ENCODE measurements at regions not wholly inside any gene's neighbourhood (a gene's known extent, or its start where the extent isn't known, plus 50 kb on each side); places are given as distances from the start of the nearest gene placed in this dataset.

GRCh38 chr12:84355561-84355960 is 557.0 kb downstream of the SLC6A15 start:
- Mint-ChIP-seq H3K27ac (no peak overlapping the region), H3K9me3 (peaks cover 9 to 14% of the 10 kb centered on the region in 2 donors), H3K4me3 (no peak overlapping the region), H3K4me1 (no peaks in the 10 kb centered on the region), H3K36me3 (no peaks in the 10 kb centered on the region), H3K27me3 (ENCODE audit: low read depth in 2 of 2) (no peaks in the 10 kb centered on the region)
- DNase-seq = no peak
- peaks cover 15% of the 10 kb centered on the region for H3K9me3 ChIP-seq (ENCODE audit: control insufficient read depth, insufficient read depth, low read length)
- 88% methylated on average over 6 of the region's 6 CpGs for WGBS (ENCODE audit: insufficient coverage)
- no peak overlapping the region for H3K27ac ChIP-seq (ENCODE audit: low read length)
- H3K4me1 ChIP-seq (ENCODE audit: control insufficient read depth, insufficient read depth, low read length) = no peaks in the 10 kb centered on the region
- no peaks in the 10 kb centered on the region for H3K27me3 ChIP-seq (ENCODE audit: control insufficient read depth, insufficient read depth, low read length)
- TF ChIP-seq CTCF (IDR thresholded peaks at IDR 0.05) = no peak
- H3K36me3 ChIP-seq (ENCODE audit: control insufficient read depth, insufficient read depth, low read length) = no peaks in the 10 kb centered on the region
- intact Hi-C loops (cut with micrococcal nuclease) = no loop called here
- no peak overlapping the region for H3K4me3 ChIP-seq (ENCODE audit: low read length)
- no peak for ATAC-seq

- H3K36me3 ChIP-seq (ENCODE audit: control insufficient read depth, insufficient read depth, low read length) = no peaks in the 10 kb centered on the region
- WGBS (ENCODE audit: insufficient coverage) = 43% methylated on average over 2 of the region's 2 CpGs
- no peaks in the 10 kb centered on the region for H3K4me1 ChIP-seq (ENCODE audit: control insufficient read depth, insufficient read depth, low read length)
- no peak overlapping the region for H3K27ac ChIP-seq (ENCODE audit: low read length)
- no peak overlapping the region for H3K4me3 ChIP-seq (ENCODE audit: low read length)
- peaks cover 2% of the 10 kb centered on the region for H3K9me3 ChIP-seq (ENCODE audit: control insufficient read depth, insufficient read depth, low read length)
- H3K4me3 Mint-ChIP-seq = no peak overlapping the region
- H3K27ac Mint-ChIP-seq = no peak overlapping the region
- no peaks in the 10 kb centered on the region for H3K27me3 Mint-ChIP-seq (ENCODE audit: low read depth in 2 of 2)
- DNase-seq (no peak), ATAC-seq (no peak)
- peaks cover 13 to 15% of the 10 kb centered on the region in 2 donors for H3K9me3 Mint-ChIP-seq
- H3K4me1 Mint-ChIP-seq = no peaks in the 10 kb centered on the region
- H3K27me3 ChIP-seq (ENCODE audit: control insufficient read depth, insufficient read depth, low read length) = no peaks in the 10 kb centered on the region
- intact Hi-C loops (cut with micrococcal nuclease) = no loop called here
- no peak for TF ChIP-seq CTCF (IDR thresholded peaks at IDR 0.05)
- no peaks in the 10 kb centered on the region for H3K36me3 Mint-ChIP-seq
These were observed 564.0 kb downstream of the SLC6A15 start for GRCh38 chr12:84348582-84348981.

GRCh38 chr12:84341467-84342193 is 571.0 kb downstream of the SLC6A15 start:
- H3K9me3 Mint-ChIP-seq = peaks cover 2 to 18% of the 10 kb centered on the region in 2 donors
- no peaks in the 10 kb centered on the region for H3K36me3 Mint-ChIP-seq
- intact Hi-C loops (cut with micrococcal nuclease) = no loop called here
- Histone ChIP-seq H3K4me1 (ENCODE audit: control insufficient read depth, insufficient read depth, low read length) (no peaks in the 10 kb centered on the region), H3K27ac (ENCODE audit: low read length) (no peak overlapping the region), H3K36me3 (ENCODE audit: control insufficient read depth, insufficient read depth, low read length) (no peaks in the 10 kb centered on the region), H3K9me3 (ENCODE audit: control insufficient read depth, insufficient read depth, low read length) (no peaks in the 10 kb centered on the region), H3K4me3 (ENCODE audit: low read length) (no peak overlapping the region), H3K27me3 (ENCODE audit: control insufficient read depth, insufficient read depth, low read length) (no peaks in the 10 kb centered on the region)
- DNase-seq (no peak), ATAC-seq (no peak)
- no CpG with 5 or more reads among the region's 1 CpG for WGBS (ENCODE audit: insufficient coverage)
- no peak overlapping the region for H3K27ac Mint-ChIP-seq
- H3K4me1 Mint-ChIP-seq = no peaks in the 10 kb centered on the region
- no peaks in the 10 kb centered on the region for H3K27me3 Mint-ChIP-seq (ENCODE audit: low read depth in 2 of 2)
- no peak overlapping the region for H3K4me3 Mint-ChIP-seq
- TF ChIP-seq CTCF (IDR thresholded peaks at IDR 0.05) = no peak

GRCh38 chr12:84336231-84336630 is 576.4 kb downstream of the SLC6A15 start:
- no CpG with 5 or more reads among the region's 1 CpG for WGBS (ENCODE audit: insufficient coverage)
- ATAC-seq = no peak
- no peak overlapping the region for H3K27ac ChIP-seq (ENCODE audit: low read length)

More at GRCh38 chr12:84336231-84336630, 576.4 kb downstream of the SLC6A15 start:
- no peaks in the 10 kb centered on the region for H3K27me3 Mint-ChIP-seq (ENCODE audit: low read depth in 2 of 2)
- no peak for DNase-seq
- Histone ChIP-seq H3K9me3 (ENCODE audit: control insufficient read depth, insufficient read depth, low read length) (no peaks in the 10 kb centered on the region), H3K4me1 (ENCODE audit: control insufficient read depth, insufficient read depth, low read length) (no peaks in the 10 kb centered on the region), H3K36me3 (ENCODE audit: control insufficient read depth, insufficient read depth, low read length) (no peaks in the 10 kb centered on the region), H3K4me3 (ENCODE audit: low read length) (no peak overlapping the region), H3K27me3 (ENCODE audit: control insufficient read depth, insufficient read depth, low read length) (no peaks in the 10 kb centered on the region)
- H3K9me3 Mint-ChIP-seq = peaks cover 5 to 18% of the 10 kb centered on the region in 2 donors
- no peaks in the 10 kb centered on the region for H3K4me1 Mint-ChIP-seq
- intact Hi-C loops (cut with micrococcal nuclease) = no loop called here
- no peak overlapping the region for H3K4me3 Mint-ChIP-seq
- H3K27ac Mint-ChIP-seq = no peak overlapping the region
- no peak for TF ChIP-seq CTCF (IDR thresholded peaks at IDR 0.05)
- H3K36me3 Mint-ChIP-seq = no peaks in the 10 kb centered on the region

All from natural killer cell (primary cell).